ENCODE measurements at regions not wholly inside any gene's neighbourhood (a gene's known extent, or its start where the extent isn't known, plus 50 kb on each side); places are given as distances from the start of the nearest gene placed in this dataset.
A peak's percentile ranks its signal among the peaks of the same experiment; 100 is the strongest.

GRCh38 chr3:99176169-99176964 lies 274.9 kb upstream of the DCBLD2 start:
- Histone ChIP-seq H3K27me3 (replicated peaks; ENCODE audit: insufficient read depth, low read length) (no peaks in the 10 kb centered on the region), H2AFZ (ENCODE audit: low read length) (no peak overlapping the region), H3K79me2 (ENCODE audit: low read length) (no peaks in the 10 kb centered on the region), H3F3A (ENCODE audit: insufficient read depth, low read length) (no peaks in the 10 kb centered on the region), H3K27ac (ENCODE audit: low read length) (no peak overlapping the region), H3K9me3 (replicated peaks; ENCODE audit: insufficient read depth, low read length) (no peaks in the 10 kb centered on the region), H3K9ac (ENCODE audit: low read length) (no peak overlapping the region), H4K20me1 (ENCODE audit: insufficient read depth, low read length) (no peaks in the 10 kb centered on the region), H3K9me2 (replicated peaks; ENCODE audit: insufficient read depth, low read length) (no peaks in the 10 kb centered on the region), H3K4me1 (ENCODE audit: low read length) (no peaks in the 10 kb centered on the region), H3K4me3 (ENCODE audit: low read length) (no peak overlapping the region), H3K4me2 (ENCODE audit: low read depth, low read length) (no peak overlapping the region), H3K36me3 (replicated peaks; ENCODE audit: insufficient read depth, low read length) (no peaks in the 10 kb centered on the region)
- DNase-seq, result no peak
- TF ChIP-seq EZH2 (optimal IDR thresholded peaks at IDR 0.05; ENCODE audit: low read depth, low read length), result no peak
- no peak for TF ChIP-seq EZH2phosphoT487 (IDR thresholded peaks at IDR 0.05; ENCODE audit: low read length)
- no peak for TF ChIP-seq CTCF (IDR thresholded peaks at IDR 0.05; ENCODE audit: low read length)

- no peak overlapping the region for H2AFZ ChIP-seq (ENCODE audit: low read length)
- no peaks in the 10 kb centered on the region for H3K36me3 ChIP-seq (replicated peaks; ENCODE audit: insufficient read depth, low read length)
- no peaks in the 10 kb centered on the region for H3K79me2 ChIP-seq (ENCODE audit: low read length)
- H3K27ac ChIP-seq (ENCODE audit: low read length), result no peak overlapping the region
- no peak overlapping the region for H3K4me3 ChIP-seq (ENCODE audit: low read length)
- H3F3A ChIP-seq (ENCODE audit: insufficient read depth, low read length), result no peaks in the 10 kb centered on the region
- no peak overlapping the region for H3K9ac ChIP-seq (ENCODE audit: low read length)
- no peaks in the 10 kb centered on the region for H3K9me2 ChIP-seq (replicated peaks; ENCODE audit: insufficient read depth, low read length)
- H3K4me1 ChIP-seq (ENCODE audit: low read length), result no peaks in the 10 kb centered on the region
- H3K9me3 ChIP-seq (replicated peaks; ENCODE audit: insufficient read depth, low read length), result no peaks in the 10 kb centered on the region
- TF ChIP-seq EZH2 (optimal IDR thresholded peaks at IDR 0.05; ENCODE audit: low read depth, low read length) (no peak), EZH2phosphoT487 (IDR thresholded peaks at IDR 0.05; ENCODE audit: low read length) (no peak), CTCF (IDR thresholded peaks at IDR 0.05; ENCODE audit: low read length) (no peak)
- H4K20me1 ChIP-seq (ENCODE audit: insufficient read depth, low read length), result no peaks in the 10 kb centered on the region
- no peak overlapping the region for H3K4me2 ChIP-seq (ENCODE audit: low read depth, low read length)
- H3K27me3 ChIP-seq (replicated peaks; ENCODE audit: insufficient read depth, low read length), result no peaks in the 10 kb centered on the region
- DNase-seq, result no peak
Observed at GRCh38 chr3:99175276-99175812, 273.8 kb upstream of the DCBLD2 start.

DNA sequence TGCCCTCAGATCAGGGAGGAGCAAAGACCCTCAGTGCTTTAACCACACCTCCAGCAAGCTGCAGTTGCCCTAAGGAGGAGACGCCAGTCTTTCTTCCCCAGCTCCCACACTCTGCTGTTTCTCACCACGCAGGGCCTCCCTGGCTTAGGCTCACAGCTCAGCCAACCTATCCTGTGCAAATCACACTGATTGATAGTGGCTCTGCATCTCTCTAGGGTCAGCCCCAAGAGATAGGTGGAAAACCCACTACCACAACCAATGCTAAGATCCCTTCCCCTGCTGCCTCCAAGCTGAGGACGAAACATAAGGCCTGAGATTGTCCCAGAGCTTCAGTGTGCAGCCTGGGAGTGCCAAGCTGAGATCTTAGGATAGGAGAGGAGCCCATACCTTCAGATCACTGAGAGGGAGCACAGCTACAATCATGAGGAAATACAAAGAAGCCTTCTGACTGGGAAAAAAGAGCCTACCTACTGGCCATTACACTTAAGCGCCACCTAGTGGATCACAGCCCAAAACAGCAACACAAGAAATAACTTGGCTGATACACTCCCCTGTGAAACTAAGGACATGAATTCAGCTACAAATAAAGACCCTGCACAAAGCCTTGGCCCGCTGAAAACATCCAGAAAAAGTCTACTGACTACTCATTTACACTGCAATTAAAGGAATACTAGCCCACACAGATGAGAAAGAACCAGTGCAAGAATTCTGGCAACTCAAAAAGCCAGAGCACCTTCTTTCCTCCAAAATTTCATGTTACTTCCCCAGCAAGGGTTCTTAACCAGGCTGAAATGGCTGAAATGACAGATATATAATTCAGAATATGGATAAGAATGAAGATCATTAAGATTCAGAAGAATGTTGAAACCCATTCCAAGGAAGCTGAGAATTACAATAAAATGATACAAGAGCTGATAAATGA lies 271.5 kb upstream of the DCBLD2 start:
- Histone ChIP-seq H3K36me3 (replicated peaks; ENCODE audit: insufficient read depth, low read length) (no peaks in the 10 kb centered on the region), H3K79me2 (ENCODE audit: low read length) (no peaks in the 10 kb centered on the region), H3K27ac (ENCODE audit: low read length) (no peak overlapping the region), H4K20me1 (ENCODE audit: insufficient read depth, low read length) (no peaks in the 10 kb centered on the region), H3K4me3 (ENCODE audit: low read length) (no peak overlapping the region), H3F3A (ENCODE audit: insufficient read depth, low read length) (no peaks in the 10 kb centered on the region), H3K4me1 (ENCODE audit: low read length) (no peaks in the 10 kb centered on the region), H3K9ac (ENCODE audit: low read length) (no peak overlapping the region), H3K9me3 (replicated peaks; ENCODE audit: insufficient read depth, low read length) (no peaks in the 10 kb centered on the region), H2AFZ (ENCODE audit: low read length) (no peak overlapping the region), H3K27me3 (replicated peaks; ENCODE audit: insufficient read depth, low read length) (no peaks in the 10 kb centered on the region), H3K4me2 (ENCODE audit: low read depth, low read length) (no peak overlapping the region), H3K9me2 (replicated peaks; ENCODE audit: insufficient read depth, low read length) (no peaks in the 10 kb centered on the region)
- TF ChIP-seq CTCF (IDR thresholded peaks at IDR 0.05; ENCODE audit: low read length) (peak; percentile 85), EZH2phosphoT487 (IDR thresholded peaks at IDR 0.05; ENCODE audit: low read length) (no peak), EZH2 (optimal IDR thresholded peaks at IDR 0.05; ENCODE audit: low read depth, low read length) (no peak)
- DNase-seq, result peak; percentile 63
